Smooth muscle cell (in vitro differentiated cells): ENCODE measurements at regions not wholly inside any gene's neighbourhood (a gene's known extent, or its start where the extent isn't known, plus 50 kb on each side); places are given as distances from the start of the nearest gene placed in this dataset.

Experiments used
- DNase-seq: peaks from one replicate; lab custom pipeline; 2025; ENCODE audit not compliant: unreplicated experiment; lab: John Stamatoyannopoulos, UW
- H2AFZ ChIP-seq: fragments of 200-600 bp; sonication (generic); 2 replicates; pipeline ENCODE4 v1.6.0; 2016; ENCODE audit warnings: antibody characterized with exemption, low read depth, mild to moderate bottlenecking
- H3F3A ChIP-seq: fragments of 200-600 bp; sonication (generic); 2 replicates; pipeline ENCODE4 v1.6.0; 2017; ENCODE audit warnings: antibody characterized with exemption, low read depth
- H3K27ac ChIP-seq: fragments of 200-600 bp; sonication (generic); 2 replicates; pipeline ENCODE4 v1.5.1; 2016; ENCODE audit warnings: low read depth, mild to moderate bottlenecking
- H3K27me3 ChIP-seq: fragments of 200-600 bp; sonication (generic); 2 replicates; pipeline ENCODE4 v1.6.1; 2016; ENCODE audit warnings: low read depth, mild to moderate bottlenecking
- H3K36me3 ChIP-seq: fragments of 200-600 bp; sonication (generic); 2 replicates; pipeline ENCODE4 v1.5.1; 2016; ENCODE audit warnings: low read depth
- H3K4me1 ChIP-seq: fragments of 200-600 bp; sonication (generic); 2 replicates; pipeline ENCODE4 v1.5.1; 2016; ENCODE audit warnings: low read depth
- H3K4me2 ChIP-seq: fragments of 200-600 bp; sonication (generic); 2 replicates; pipeline ENCODE4 v1.6.0; 2016; ENCODE audit warnings: mild to moderate bottlenecking
- H3K4me3 ChIP-seq: fragments of 200-600 bp; sonication (generic); 2 replicates; pipeline ENCODE4 v1.5.1; 2016; ENCODE audit warnings: mild to moderate bottlenecking
- H3K79me2 ChIP-seq: fragments of 200-600 bp; sonication (generic); 2 replicates; pipeline ENCODE4 v1.6.0; 2016; ENCODE audit warnings: low read depth, mild to moderate bottlenecking
- H3K9ac ChIP-seq: fragments of 200-600 bp; sonication (generic); 2 replicates; pipeline ENCODE4 v1.6.0; 2016; ENCODE audit warnings: low read depth
- H3K9me3 ChIP-seq: fragments of 200-600 bp; sonication (generic); replicated peaks from 2 replicates; pipeline ENCODE4 v1.5.1; 2016; ENCODE audit warnings: low read depth
- H4K20me1 ChIP-seq: fragments of 200-600 bp; sonication (generic); 2 replicates; pipeline ENCODE4 v1.6.0; 2016; ENCODE audit warnings: low read depth
- WGBS: methylation state at CpG from one replicate; pipeline ENCODE4 v1.1.7; 2016; ENCODE audit warnings: low lambda C conversion rate; 5-methylcytosine and 5-hydroxymethylcytosine counted together
- TF ChIP-seq, protein P1 (sequence below): fragments of 200-600 bp; sonication (generic); IDR thresholded peaks from 2 replicates; pipeline ENCODE4 v1.5.1; 2017; ENCODE audit warnings: borderline replicate concordance, mild to moderate bottlenecking, antibody characterized with exemption; ENCODE audit not compliant: insufficient read depth, poor library complexity, severe bottlenecking

DNA sequence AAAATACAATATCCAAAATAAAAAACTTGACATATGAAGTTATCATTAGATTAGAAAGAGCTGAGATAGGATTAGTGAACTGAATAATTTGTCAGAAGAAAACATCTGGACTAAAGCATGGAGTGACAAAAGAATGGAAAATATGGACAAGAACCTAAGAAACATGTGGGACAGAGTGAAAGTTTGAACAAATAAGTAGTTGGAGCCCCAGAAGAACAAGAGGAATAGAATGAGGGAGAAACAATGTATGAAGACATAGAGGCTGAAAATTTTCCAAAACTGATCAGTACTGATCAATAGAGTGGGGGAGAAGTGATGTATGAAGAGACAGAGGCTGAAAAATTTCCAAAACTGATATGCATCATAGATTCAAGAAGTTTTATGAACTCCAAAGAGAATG is 170.6 kb upstream of the CRY1 start:
- H3K9me3 ChIP-seq, result no peaks in the 10 kb centered on the region
- H3K27ac ChIP-seq, result no peak overlapping the region
- H3K9ac ChIP-seq, result no peak overlapping the region
- no peak overlapping the region for H2AFZ ChIP-seq
- H3K4me3 ChIP-seq, result no peak overlapping the region
- TF ChIP-seq, protein P1, sequence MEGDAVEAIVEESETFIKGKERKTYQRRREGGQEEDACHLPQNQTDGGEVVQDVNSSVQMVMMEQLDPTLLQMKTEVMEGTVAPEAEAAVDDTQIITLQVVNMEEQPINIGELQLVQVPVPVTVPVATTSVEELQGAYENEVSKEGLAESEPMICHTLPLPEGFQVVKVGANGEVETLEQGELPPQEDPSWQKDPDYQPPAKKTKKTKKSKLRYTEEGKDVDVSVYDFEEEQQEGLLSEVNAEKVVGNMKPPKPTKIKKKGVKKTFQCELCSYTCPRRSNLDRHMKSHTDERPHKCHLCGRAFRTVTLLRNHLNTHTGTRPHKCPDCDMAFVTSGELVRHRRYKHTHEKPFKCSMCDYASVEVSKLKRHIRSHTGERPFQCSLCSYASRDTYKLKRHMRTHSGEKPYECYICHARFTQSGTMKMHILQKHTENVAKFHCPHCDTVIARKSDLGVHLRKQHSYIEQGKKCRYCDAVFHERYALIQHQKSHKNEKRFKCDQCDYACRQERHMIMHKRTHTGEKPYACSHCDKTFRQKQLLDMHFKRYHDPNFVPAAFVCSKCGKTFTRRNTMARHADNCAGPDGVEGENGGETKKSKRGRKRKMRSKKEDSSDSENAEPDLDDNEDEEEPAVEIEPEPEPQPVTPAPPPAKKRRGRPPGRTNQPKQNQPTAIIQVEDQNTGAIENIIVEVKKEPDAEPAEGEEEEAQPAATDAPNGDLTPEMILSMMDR, result no peak
- no peaks in the 10 kb centered on the region for H3K79me2 ChIP-seq
- no peaks in the 10 kb centered on the region for H3K36me3 ChIP-seq
- H3F3A ChIP-seq, result no peaks in the 10 kb centered on the region
- H3K4me2 ChIP-seq, result no peak overlapping the region
- DNase-seq, result no peak
- no peaks in the 10 kb centered on the region for H4K20me1 ChIP-seq
- H3K4me1 ChIP-seq, result no peaks in the 10 kb centered on the region
- H3K27me3 ChIP-seq, result peaks cover 2% of the 10 kb centered on the region

DNA sequence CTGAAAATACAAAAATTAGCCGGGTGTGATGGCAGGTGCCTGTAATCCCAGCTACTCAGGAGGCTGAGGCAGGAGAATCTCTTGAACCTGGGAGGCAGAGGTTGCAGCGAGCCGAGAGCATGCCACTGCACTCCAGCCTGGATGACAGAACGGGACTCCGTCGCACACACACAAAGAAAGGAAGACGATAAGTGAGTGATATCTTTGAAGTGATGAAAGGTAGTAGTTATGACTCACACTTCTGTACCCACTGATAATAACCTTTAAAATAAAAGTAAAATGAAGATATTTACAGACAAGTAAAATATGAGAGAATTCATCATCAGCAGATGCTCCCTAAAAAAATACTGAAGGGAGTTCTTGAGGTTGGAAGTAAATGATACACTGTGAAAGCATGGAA is 171.3 kb upstream of the CRY1 start:
- Histone ChIP-seq H3K4me3 (no peak overlapping the region), H3K9ac (no peak overlapping the region), H3K9me3 (no peaks in the 10 kb centered on the region), H3K27me3 (peaks cover 8% of the 10 kb centered on the region), H3K36me3 (no peaks in the 10 kb centered on the region), H3K79me2 (no peaks in the 10 kb centered on the region), H2AFZ (no peak overlapping the region), H3F3A (no peaks in the 10 kb centered on the region), H3K4me2 (no peak overlapping the region), H3K27ac (no peak overlapping the region), H3K4me1 (no peaks in the 10 kb centered on the region), H4K20me1 (no peaks in the 10 kb centered on the region)
- no peak for DNase-seq
- WGBS, result 92% methylated on average over 7 of the region's 7 CpGs
- TF ChIP-seq, protein P1, result no peak

DNA sequence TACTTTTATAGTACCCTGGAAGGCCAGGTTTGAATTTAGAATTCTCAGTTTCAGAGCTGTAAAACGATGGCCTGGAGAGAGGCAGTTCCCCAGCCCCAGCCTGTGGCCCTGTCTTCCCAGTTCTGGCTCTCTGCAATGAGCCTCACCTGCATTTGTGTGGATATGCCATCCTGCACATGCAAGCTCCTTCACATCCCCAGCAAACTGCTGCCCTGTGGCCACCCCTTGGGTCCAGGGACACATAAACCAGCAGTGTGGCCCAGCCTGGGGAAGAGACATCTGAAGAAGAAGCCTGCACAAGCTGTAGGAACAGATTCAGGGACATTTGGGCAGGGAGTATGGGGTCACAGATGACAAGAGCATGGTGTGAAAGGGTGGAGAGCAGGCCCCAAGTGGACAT is 174.3 kb upstream of the CRY1 start:
- WGBS, result 82% methylated on average over 1 of the region's 1 CpG
- Histone ChIP-seq H3K79me2 (no peaks in the 10 kb centered on the region), H3K27ac (no peak overlapping the region), H3K4me2 (no peak overlapping the region), H3K9me3 (no peaks in the 10 kb centered on the region), H3K9ac (no peak overlapping the region), H3K4me1 (no peaks in the 10 kb centered on the region), H2AFZ (no peak overlapping the region), H4K20me1 (no peaks in the 10 kb centered on the region), H3K36me3 (no peaks in the 10 kb centered on the region), H3F3A (no peaks in the 10 kb centered on the region), H3K27me3 (peaks cover 19% of the 10 kb centered on the region), H3K4me3 (no peak overlapping the region)
- DNase-seq, result no peak
- TF ChIP-seq, protein P1, result no peak

DNA sequence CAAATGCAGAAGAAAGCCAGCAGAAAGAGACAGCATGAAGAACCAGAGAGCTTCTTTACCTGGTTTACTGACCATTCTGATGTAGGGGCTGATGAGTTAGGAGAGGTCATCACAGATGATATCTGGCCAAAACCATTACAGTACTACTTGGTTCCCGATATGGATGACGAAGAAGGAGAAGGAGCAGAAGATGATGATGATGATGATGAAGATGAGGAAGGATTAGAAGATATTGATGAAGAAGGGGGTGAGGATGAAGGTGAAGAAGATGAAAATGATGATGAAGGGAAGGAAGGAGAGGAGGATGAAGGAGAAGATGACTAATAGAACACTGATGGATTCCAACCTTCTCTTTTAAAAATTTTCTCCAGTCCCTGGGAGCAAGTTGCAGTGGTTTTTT is 178.2 kb upstream of the CRY1 start:
- H3K79me2 ChIP-seq, result no peaks in the 10 kb centered on the region
- no peak overlapping the region for H3K4me2 ChIP-seq
- H4K20me1 ChIP-seq, result no peaks in the 10 kb centered on the region
- H3K9me3 ChIP-seq, result no peaks in the 10 kb centered on the region
- no peak for DNase-seq
- TF ChIP-seq, protein P1, result no peak
- H3K9ac ChIP-seq, result no peak overlapping the region
- peaks cover 19% of the 10 kb centered on the region for H3K27me3 ChIP-seq
- no peaks in the 10 kb centered on the region for H3K36me3 ChIP-seq
- H3K4me3 ChIP-seq, result no peak overlapping the region
- WGBS, result 97% methylated on average over 2 of the region's 2 CpGs
- no peak overlapping the region for H2AFZ ChIP-seq
- no peak overlapping the region for H3K27ac ChIP-seq
- no peaks in the 10 kb centered on the region for H3K4me1 ChIP-seq
- H3F3A ChIP-seq, result no peaks in the 10 kb centered on the region
